Immature natural killer cell (primary cell): ENCODE measurements at regions not wholly inside any gene's neighbourhood (a gene's known extent, or its start where the extent isn't known, plus 50 kb on each side); places are given as distances from the start of the nearest gene placed in this dataset.
"Not testable (repeated sequence)": the region's sequence is repeated elsewhere in the genome, so short reads cannot be mapped to it uniquely, and the experiment has no call there.

Experiments
- DNase-seq, 3 donors: peaks; one replicate each; pipeline ENCODE4 v3.0.0; 2022; ENCODE audit warnings: mixed read lengths in 1 of 3
- H3K27ac Mint-ChIP-seq, 6 donors: one replicate each; pipeline ENCODE4 v1.8.0; 2020; ENCODE audit warnings: mixed read lengths in 6 of 6, mild to moderate bottlenecking in 5 of 6, inconsistent platforms in 4 of 6, moderate library complexity in 3 of 6
- H3K27me3 Mint-ChIP-seq, 3 donors: one replicate each; pipeline ENCODE4 v1.8.0; 2020 to 2021; ENCODE audit warnings: low read depth in 3 of 3, mild to moderate bottlenecking in 3 of 3, mixed read lengths in 3 of 3, moderate library complexity in 3 of 3, inconsistent platforms in 1 of 3
- H3K36me3 Mint-ChIP-seq, 3 donors: one replicate each; pipeline ENCODE4 v1.8.0; 2020; ENCODE audit warnings: mixed read lengths in 3 of 3, inconsistent platforms in 2 of 3, mild to moderate bottlenecking in 2 of 3
- H3K4me1 Mint-ChIP-seq, 2 donors: one replicate each; pipeline ENCODE4 v1.8.0; 2020; ENCODE audit warnings: inconsistent platforms in 2 of 2, mild to moderate bottlenecking in 2 of 2, mixed read lengths in 2 of 2, moderate library complexity in 1 of 2
- H3K4me3 Mint-ChIP-seq, 5 donors: one replicate each; pipeline ENCODE4 v1.8.0; 2020; ENCODE audit warnings: mild to moderate bottlenecking in 5 of 5, mixed read lengths in 5 of 5, inconsistent platforms in 3 of 5, moderate library complexity in 3 of 5
- H3K9me3 Mint-ChIP-seq, 6 donors: one replicate each; pipeline ENCODE4 v1.8.0; 2020; ENCODE audit warnings: mild to moderate bottlenecking in 6 of 6, mixed read lengths in 6 of 6, inconsistent platforms in 4 of 6, moderate library complexity in 3 of 6

GRCh38 chr6:91080871-91081270, 494.0 kb upstream of the MAP3K7 start:
- Mint-ChIP-seq H3K4me3 (no peak overlapping the region), H3K9me3 (peaks cover 0 to 3% (median 0%) of the 10 kb centered on the region in 6 donors), H3K36me3 (no peaks in the 10 kb centered on the region), H3K27ac (no peak overlapping the region), H3K4me1 (no peaks in the 10 kb centered on the region), H3K27me3 (peaks cover 0 to 4% (median 0%) of the 10 kb centered on the region in 3 donors)
- no peak for DNase-seq

DNA sequence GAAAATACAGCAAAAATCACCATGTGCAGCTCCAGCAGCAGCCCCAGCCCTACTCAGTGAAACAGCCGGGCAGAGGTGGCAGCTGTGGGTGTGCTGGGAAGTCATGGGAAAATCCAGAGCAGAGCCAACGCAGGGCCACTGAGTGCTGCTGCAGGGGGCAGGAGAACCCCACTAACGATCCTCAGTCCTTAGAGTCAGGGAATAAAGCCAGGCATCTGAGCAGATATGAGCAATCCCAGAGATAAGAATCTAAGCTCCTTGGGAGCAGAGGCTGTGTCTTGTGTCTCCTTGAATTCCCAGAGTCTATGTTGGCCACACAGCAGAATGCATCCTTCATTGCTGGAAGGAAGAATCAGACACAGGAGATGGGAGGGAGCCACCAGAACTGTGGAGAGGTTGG, 493.1 kb upstream of the MAP3K7 start:
- DNase-seq: no peak
- H3K36me3 Mint-ChIP-seq: no peaks in the 10 kb centered on the region
- H3K27me3 Mint-ChIP-seq: peaks cover 0 to 4% (median 0%) of the 10 kb centered on the region in 3 donors
- H3K4me3 Mint-ChIP-seq: no peak overlapping the region
- no peaks in the 10 kb centered on the region for H3K4me1 Mint-ChIP-seq
- no peak overlapping the region for H3K27ac Mint-ChIP-seq
- peaks cover 0 to 3% (median 0%) of the 10 kb centered on the region in 6 donors for H3K9me3 Mint-ChIP-seq

GRCh38 chr6:91075244-91075976, 488.5 kb upstream of the MAP3K7 start:
- no peak for DNase-seq
- Mint-ChIP-seq H3K36me3 (no peaks in the 10 kb centered on the region), H3K4me3 (no peak overlapping the region), H3K27me3 (peaks cover 0 to 2% (median 0%) of the 10 kb centered on the region in 3 donors), H3K4me1 (no peaks in the 10 kb centered on the region), H3K9me3 (peaks cover 0 to 3% (median 0%) of the 10 kb centered on the region in 6 donors), H3K27ac (no peak overlapping the region)

- Mint-ChIP-seq H3K9me3 (peaks cover 3 to 13% (median 6%) of the 10 kb centered on the region in 6 donors), H3K4me1 (no peaks in the 10 kb centered on the region), H3K4me3 (no peak overlapping the region), H3K36me3 (no peaks in the 10 kb centered on the region), H3K27me3 (peaks cover 0 to 7% (median 0%) of the 10 kb centered on the region in 3 donors), H3K27ac (no peak overlapping the region)
- no peak for DNase-seq
Observed at GRCh38 chr6:91063362-91063761, 476.5 kb upstream of the MAP3K7 start.

- Mint-ChIP-seq H3K9me3 (peaks cover 0 to 18% (median 13%) of the 10 kb centered on the region in 6 donors), H3K4me3 (no peak overlapping the region), H3K4me1 (no peaks in the 10 kb centered on the region)
Observed at GRCh38 chr6:91057689-91058088, 470.8 kb upstream of the MAP3K7 start.

DNA sequence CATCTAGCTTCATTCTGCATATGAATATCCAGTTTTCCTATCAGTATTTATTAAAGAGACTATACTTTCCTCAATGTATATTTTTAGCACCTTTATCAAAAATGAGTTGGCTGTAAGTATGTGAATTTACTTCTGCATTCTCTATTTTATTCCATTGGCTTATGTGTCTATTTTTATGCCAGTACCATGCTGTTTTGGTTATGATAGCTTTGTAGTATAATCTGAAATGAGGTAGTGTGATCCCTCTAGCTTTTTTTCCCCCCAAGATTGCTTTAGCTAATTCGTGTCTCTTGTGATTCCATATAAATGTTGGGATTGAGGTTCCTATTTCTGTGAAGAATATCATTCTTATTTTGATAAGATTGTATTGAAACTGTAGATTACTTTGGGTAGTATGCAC, 469.1 kb upstream of the MAP3K7 start:
- peaks cover 0 to 18% (median 13%) of the 10 kb centered on the region in 6 donors for H3K9me3 Mint-ChIP-seq
- H3K27me3 Mint-ChIP-seq: peaks cover 0 to 4% (median 0%) of the 10 kb centered on the region in 3 donors
- no peak overlapping the region for H3K27ac Mint-ChIP-seq
- H3K4me1 Mint-ChIP-seq: no peaks in the 10 kb centered on the region
- no peak for DNase-seq
- no peak overlapping the region for H3K4me3 Mint-ChIP-seq
- H3K36me3 Mint-ChIP-seq: peaks cover 0 to 3% (median 0%) of the 10 kb centered on the region in 3 donors

More at GRCh38 chr6:91057689-91058088, 470.8 kb upstream of the MAP3K7 start:
- H3K27me3 Mint-ChIP-seq: peaks cover 0 to 6% (median 0%) of the 10 kb centered on the region in 3 donors
- no peak for DNase-seq
- peaks cover 0 to 3% (median 0%) of the 10 kb centered on the region in 3 donors for H3K36me3 Mint-ChIP-seq
- H3K27ac Mint-ChIP-seq: no peak overlapping the region

DNA sequence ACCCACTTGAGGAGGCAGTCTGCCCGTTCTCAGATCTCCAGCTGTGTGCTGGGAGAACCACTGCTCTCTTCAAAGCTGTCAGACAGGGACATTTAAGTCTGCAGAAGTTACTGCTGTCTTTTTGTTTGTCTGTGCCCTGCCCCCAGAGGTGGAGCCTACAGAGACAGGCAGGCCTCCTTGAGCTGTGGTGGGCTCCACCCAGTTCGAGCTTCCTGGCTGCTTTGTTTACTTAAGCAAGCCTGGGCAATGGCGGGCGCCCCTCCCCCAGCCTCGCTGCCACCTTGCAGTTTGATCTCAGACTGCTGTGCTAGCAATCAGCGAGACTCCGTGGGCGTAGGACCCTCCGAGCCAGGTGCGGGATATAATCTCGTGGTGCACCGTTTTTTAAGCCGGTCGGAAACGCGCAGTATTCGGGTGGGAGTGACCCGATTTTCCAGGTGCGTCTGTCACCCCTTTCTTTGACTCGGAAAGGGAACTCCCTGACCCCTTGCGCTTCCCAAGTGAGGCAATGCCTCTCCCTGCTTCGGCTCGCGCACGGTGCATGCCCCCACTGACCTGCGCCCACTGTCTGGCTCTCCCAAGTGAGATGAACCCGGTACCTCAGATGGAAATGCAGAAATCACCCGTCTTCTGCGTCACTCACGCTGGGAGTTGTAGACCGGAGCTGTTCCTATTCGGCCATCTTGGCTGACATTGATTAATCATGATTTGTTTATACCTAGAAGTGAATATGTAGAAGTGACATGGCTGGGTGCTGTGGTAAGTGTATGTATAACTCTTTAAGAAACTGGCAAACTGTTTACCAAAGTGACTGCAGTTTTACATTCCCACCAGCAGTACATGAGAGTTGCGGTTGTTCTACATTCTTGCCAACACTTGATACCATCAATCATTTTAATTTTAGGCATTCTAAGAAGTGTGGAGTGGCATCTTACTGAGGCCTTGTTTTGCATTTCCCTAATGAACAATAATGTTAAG, 465.9 kb upstream of the MAP3K7 start:
- not testable (repeated sequence) for H3K4me1 Mint-ChIP-seq

GRCh38 chr6:91045161-91045560, 458.3 kb upstream of the MAP3K7 start:
- Mint-ChIP-seq H3K36me3 (no peaks in the 10 kb centered on the region), H3K4me3 (no peak overlapping the region), H3K27me3 (peaks cover 0 to 1% (median 0%) of the 10 kb centered on the region in 3 donors), H3K27ac (no peak overlapping the region), H3K9me3 (peaks cover 0 to 10% (median 6%) of the 10 kb centered on the region in 6 donors), H3K4me1 (no peaks in the 10 kb centered on the region)
- no peak for DNase-seq

More for the DNA sequence above, 465.9 kb upstream of the MAP3K7 start:
- not testable (repeated sequence) for H3K27ac Mint-ChIP-seq, H3K36me3 Mint-ChIP-seq, DNase-seq, H3K27me3 Mint-ChIP-seq, H3K4me3 Mint-ChIP-seq
- H3K9me3 Mint-ChIP-seq: peaks cover 0 to 18% (median 7%) of the 10 kb centered on the region in 6 donors

- no peak overlapping the region for H3K4me3 Mint-ChIP-seq
- H3K36me3 Mint-ChIP-seq: no peaks in the 10 kb centered on the region
- DNase-seq: no peak
- H3K27me3 Mint-ChIP-seq: peaks cover 0 to 1% (median 0%) of the 10 kb centered on the region in 3 donors
- H3K9me3 Mint-ChIP-seq: peaks cover 0 to 10% (median 6%) of the 10 kb centered on the region in 6 donors
- no peak overlapping the region for H3K27ac Mint-ChIP-seq
- H3K4me1 Mint-ChIP-seq: no peaks in the 10 kb centered on the region
Observed at GRCh38 chr6:91043751-91044150, 456.9 kb upstream of the MAP3K7 start.

GRCh38 chr6:91042656-91043055, 455.8 kb upstream of the MAP3K7 start:
- Mint-ChIP-seq H3K36me3 (no peaks in the 10 kb centered on the region), H3K4me3 (no peak overlapping the region), H3K27ac (no peak overlapping the region), H3K27me3 (peaks cover 0 to 1% (median 0%) of the 10 kb centered on the region in 3 donors), H3K9me3 (peaks cover 0 to 10% (median 6%) of the 10 kb centered on the region in 6 donors), H3K4me1 (no peaks in the 10 kb centered on the region)
- no peak for DNase-seq

DNA sequence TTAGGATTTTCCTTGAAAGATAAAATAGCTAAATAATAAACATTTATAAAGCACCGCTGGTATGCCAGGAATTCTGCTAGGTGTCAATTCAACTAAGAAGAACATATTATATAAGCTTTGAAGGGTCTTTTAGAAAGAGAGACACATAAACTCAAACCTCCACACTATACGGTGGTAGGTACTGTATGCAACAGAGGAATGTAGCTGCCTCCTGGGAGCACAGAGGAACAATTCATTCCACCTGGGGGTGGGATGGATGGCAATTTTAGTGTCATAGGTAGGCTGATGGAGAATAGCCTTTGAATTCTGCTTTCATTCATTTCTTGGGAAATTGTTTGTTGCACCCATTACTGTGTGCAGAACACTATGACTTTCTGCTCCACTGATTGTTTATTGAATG, 447.1 kb upstream of the MAP3K7 start:
- no peak overlapping the region for H3K27ac Mint-ChIP-seq
- H3K4me3 Mint-ChIP-seq: no peak overlapping the region
- no peak for DNase-seq
- H3K36me3 Mint-ChIP-seq: no peaks in the 10 kb centered on the region
- H3K9me3 Mint-ChIP-seq: peaks cover 0 to 5% (median 1%) of the 10 kb centered on the region in 6 donors
- peaks cover 2 to 3% (median 2%) of the 10 kb centered on the region in 3 donors for H3K27me3 Mint-ChIP-seq
- H3K4me1 Mint-ChIP-seq: no peaks in the 10 kb centered on the region

GRCh38 chr6:91031581-91031980, 444.7 kb upstream of the MAP3K7 start:
- H3K36me3 Mint-ChIP-seq: peaks cover 0 to 3% (median 0%) of the 10 kb centered on the region in 3 donors
- no peaks in the 10 kb centered on the region for H3K4me1 Mint-ChIP-seq
- H3K4me3 Mint-ChIP-seq: no peak overlapping the region
- peaks cover 0 to 11% (median 6%) of the 10 kb centered on the region in 6 donors for H3K9me3 Mint-ChIP-seq
- DNase-seq: no peak
- H3K27ac Mint-ChIP-seq: no peak overlapping the region
- peaks cover 2 to 3% (median 3%) of the 10 kb centered on the region in 3 donors for H3K27me3 Mint-ChIP-seq

DNA sequence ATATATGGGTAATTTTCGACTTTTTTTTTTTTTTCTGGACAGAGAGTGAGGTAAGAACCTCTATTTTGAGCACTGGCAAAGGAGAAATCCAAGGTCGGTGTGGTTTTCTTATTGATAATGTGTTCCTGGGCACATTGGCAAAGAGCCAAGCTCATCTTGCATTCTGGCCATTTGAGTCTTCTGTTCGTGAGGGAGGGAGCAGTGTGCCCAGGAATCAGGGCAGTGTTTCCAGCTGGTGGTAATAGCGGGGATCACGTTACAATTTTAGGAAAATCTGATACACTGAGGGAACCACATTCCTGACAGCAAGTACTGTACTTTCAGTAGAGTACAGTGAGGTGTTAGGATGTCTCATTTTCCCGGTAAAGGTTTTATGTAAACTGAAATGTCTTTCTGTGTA, 442.3 kb upstream of the MAP3K7 start:
- Mint-ChIP-seq H3K9me3 (peaks cover 0 to 11% (median 5%) of the 10 kb centered on the region in 6 donors), H3K4me1 (no peaks in the 10 kb centered on the region), H3K27ac (no peak overlapping the region), H3K27me3 (peaks cover 2 to 3% (median 3%) of the 10 kb centered on the region in 3 donors), H3K4me3 (no peak overlapping the region), H3K36me3 (peaks cover 0 to 3% (median 0%) of the 10 kb centered on the region in 3 donors)
- DNase-seq: no peak

- peaks cover 0 to 3% (median 0%) of the 10 kb centered on the region in 3 donors for H3K36me3 Mint-ChIP-seq
- peaks cover 0 to 2% (median 1%) of the 10 kb centered on the region in 3 donors for H3K27me3 Mint-ChIP-seq
- H3K4me1 Mint-ChIP-seq: no peaks in the 10 kb centered on the region
- peaks cover 0 to 9% (median 4%) of the 10 kb centered on the region in 6 donors for H3K9me3 Mint-ChIP-seq
- no peak overlapping the region for H3K27ac Mint-ChIP-seq
- no peak for DNase-seq
- no peak overlapping the region for H3K4me3 Mint-ChIP-seq
Observed at GRCh38 chr6:91023529-91023928, 436.7 kb upstream of the MAP3K7 start.
